HepG2 (cell line): ENCODE measurements at regions not wholly inside any gene's neighbourhood (a gene's known extent, or its start where the extent isn't known, plus 50 kb on each side); places are given as distances from the start of the nearest gene placed in this dataset.

Source experiments
- ATAC-seq: fragments of 200-7000 bp; cut with Tn5 transposase; 3 replicates; pipeline ENCODE4 v1.9.1; 2020; ENCODE audit warnings: mild to moderate bottlenecking, moderate library complexity
- BruUV-seq: library from RNA; stranded (reverse); fragments of 400-500 nt; replicated peaks from 2 replicates; lab custom pipeline; 2021; lab: Mats Ljungman, UMichigan
- CTCF ChIA-PET: fragments of 300-600 bp; formaldehyde crosslinking; extraction: SDS; loops from one replicate; lab custom pipeline; 2021; ENCODE audit warnings: low total read pairs, inconsistent platforms, low intra/inter-chr PET ratio; lab: Yijun Ruan, JAX
- POLR2A ChIA-PET: fragments of 350-600 bp; sonication (Branson Sonifier 250); formaldehyde crosslinking; loops from one replicate; lab custom pipeline; 2020; ENCODE audit warnings: antibody characterized with exemption, inconsistent platforms; lab: Yijun Ruan, JAX
- DNase-seq: peaks from one replicate; pipeline ENCODE4 v3.0.0-alpha.2; 2015; ENCODE audit warnings: low spot score
- FAIRE-seq: peaks from 3 replicates; lab custom pipeline; 2011; peaks lifted over from hg19 to GRCh38; lab: Jason Lieb, UNC
- H2AFZ ChIP-seq: one replicate; pipeline ENCODE4 v1.6.1; 2011; ENCODE audit warnings: low read length, inconsistent platforms
- H3K27ac ChIP-seq: fragments of 300-600 bp; 3 replicates; pipeline ENCODE4 v1.8.0; 2011; ENCODE audit warnings: mixed run types, mild to moderate bottlenecking, mixed read lengths, low read length, inconsistent platforms; ENCODE audit not compliant: insufficient read depth; ENCODE audit errors: extremely low read length
- H3K27me3 ChIP-seq, 2 experiments: fragments of 200-600 bp in 1 of 2; 2 replicates in 1 of 2; 3 replicates in 1 of 2; pipeline versions ENCODE4 v1.6.0 to v1.8.0; 2011; ENCODE audit warnings: low read length in 2 of 2, mild to moderate bottlenecking in 2 of 2, moderate library complexity in 2 of 2, inconsistent platforms in 1 of 2; ENCODE audit not compliant: insufficient read depth in 2 of 2, control insufficient read depth in 1 of 2
- H3K36me3 ChIP-seq, 2 experiments: fragments of 200-600 bp in 1 of 2; replicated peaks in 1 of 2; 2 replicates in 1 of 2; 3 replicates in 1 of 2; pipeline versions ENCODE4 v1.5.1 to v1.8.0; 2011; ENCODE audit warnings: low read length in 2 of 2, inconsistent platforms in 1 of 2; ENCODE audit not compliant: insufficient read depth in 2 of 2, control insufficient read depth in 1 of 2
- H3K4me1 ChIP-seq: 2 replicates; pipeline ENCODE4 v1.5.1; 2012; ENCODE audit warnings: low read length, inconsistent platforms; ENCODE audit not compliant: insufficient read depth
- H3K4me2 ChIP-seq: 2 replicates; pipeline ENCODE4 v1.6.0; 2011; ENCODE audit warnings: low read depth, low read length, inconsistent platforms
- H3K4me3 ChIP-seq, 3 experiments: fragments of 200-600 bp in 1 of 3; sonication (generic), shearing (Covaris generic) in 1 of 3; replicated peaks in 1 of 3; 2 replicates each; pipeline ENCODE4 v1.5.1; 2011 to 2016; ENCODE audit warnings: low read length in 3 of 3, inconsistent platforms in 2 of 3, low read depth in 2 of 3, mild to moderate bottlenecking in 2 of 3, control low read depth in 1 of 3, mixed read lengths in 1 of 3; ENCODE audit not compliant: insufficient read depth in 1 of 3
- H3K79me2 ChIP-seq: one replicate; pipeline ENCODE4 v1.6.1; 2011; ENCODE audit warnings: low read length, inconsistent platforms; ENCODE audit not compliant: insufficient read depth
- H3K9ac ChIP-seq: 2 replicates; pipeline ENCODE4 v1.6.0; 2011; ENCODE audit warnings: mild to moderate bottlenecking, low read depth, low read length, inconsistent platforms; ENCODE audit not compliant: insufficient read depth
- H3K9me3 ChIP-seq: 2 replicates; pipeline ENCODE4 v1.5.1; 2012; ENCODE audit warnings: mild to moderate bottlenecking, low read length
- H4K20me1 ChIP-seq: 2 replicates; pipeline ENCODE4 v1.6.0; 2011; ENCODE audit warnings: inconsistent platforms, mild to moderate bottlenecking, low read length, moderate library complexity; ENCODE audit not compliant: insufficient read depth
- ATF2 ChIP-seq: sonication (generic); formaldehyde crosslinking; IDR thresholded peaks from 2 replicates; pipeline ENCODE4 v1.4.0; 2020; ENCODE audit warnings: missing genetic modification reagents
- CCDC6 ChIP-seq: sonication (generic); formaldehyde crosslinking; IDR thresholded peaks from 2 replicates; pipeline ENCODE4 v1.8.1; 2022; ENCODE audit warnings: mild to moderate bottlenecking, missing genetic modification reagents, moderate library complexity
- DR1 ChIP-seq: sonication (generic); formaldehyde crosslinking; IDR thresholded peaks from 2 replicates; pipeline ENCODE4 v1.8.0; 2021; ENCODE audit warnings: mild to moderate bottlenecking, missing genetic modification reagents, inconsistent platforms
- GATAD1 ChIP-seq: IDR thresholded peaks from 2 replicates; pipeline ENCODE4 v1.6.1; 2016; ENCODE audit warnings: missing genetic modification reagents, missing compliant biosample characterization
- HIC2 ChIP-seq: sonication (generic); formaldehyde crosslinking; IDR thresholded peaks from 2 replicates; pipeline ENCODE4 v1.9.0; 2022; ENCODE audit warnings: low read depth, missing genetic modification reagents
- HOXA9 ChIP-seq: sonication (generic); formaldehyde crosslinking; IDR thresholded peaks from 2 replicates; pipeline ENCODE4 v1.8.1; 2022; ENCODE audit warnings: missing genetic modification reagents, mild to moderate bottlenecking, moderate library complexity, borderline replicate concordance
- JDP2 ChIP-seq: sonication (generic); formaldehyde crosslinking; IDR thresholded peaks from 2 replicates; pipeline ENCODE4 v1.8.1; 2022; ENCODE audit warnings: missing genetic modification reagents, borderline replicate concordance
- KLF6 ChIP-seq: IDR thresholded peaks from 2 replicates; pipeline ENCODE4 v1.8.0; 2016; ENCODE audit warnings: missing biosample characterization, missing genetic modification reagents
- REL ChIP-seq: sonication (generic); formaldehyde crosslinking; conservative IDR thresholded peaks from 2 replicates; pipeline ENCODE4 v1.8.0; 2022; ENCODE audit warnings: mild to moderate bottlenecking, missing genetic modification reagents, moderate library complexity
- RELA ChIP-seq: sonication (generic); formaldehyde crosslinking; IDR thresholded peaks from 2 replicates; pipeline ENCODE4 v1.4.0; 2020; ENCODE audit warnings: missing genetic modification reagents
- SMARCC2 ChIP-seq: fragments of 450-650 bp; IDR thresholded peaks from 2 replicates; pipeline ENCODE4 v1.6.1; 2017; ENCODE audit warnings: antibody characterized with exemption, mild to moderate bottlenecking
- SNRNP70 ChIP-seq: fragments of 200-400 bp; formaldehyde crosslinking; IDR thresholded peaks from 2 replicates; pipeline ENCODE4 v1.6.1; 2017; ENCODE audit warnings: mild to moderate bottlenecking, low read depth, low read length, moderate library complexity
- SPEN ChIP-seq: sonication (generic); formaldehyde crosslinking; IDR thresholded peaks from 2 replicates; pipeline ENCODE4 v1.5.1; 2020; ENCODE audit warnings: low read depth, mild to moderate bottlenecking, missing genetic modification reagents
- ZNF20 ChIP-seq: sonication (generic); formaldehyde crosslinking; IDR thresholded peaks from 2 replicates; pipeline ENCODE4 v1.4.0; 2020; ENCODE audit warnings: mild to moderate bottlenecking, moderate library complexity, missing genetic modification reagents
- ZNF75D ChIP-seq: sonication (generic); formaldehyde crosslinking; IDR thresholded peaks from 2 replicates; pipeline ENCODE4 v1.8.1; 2023; ENCODE audit warnings: missing genetic modification reagents, mild to moderate bottlenecking, borderline replicate concordance
- ZSCAN12 ChIP-seq: sonication (generic); formaldehyde crosslinking; IDR thresholded peaks from 2 replicates; pipeline ENCODE4 v1.9.0; 2021; ENCODE audit warnings: mild to moderate bottlenecking, missing genetic modification reagents
- in situ Hi-C: cut with HindIII; loops from 2 replicates; pipeline ENCODE4 v1.10.0; 2017; ENCODE audit warnings: low pct_unique_long_range_greater_than_20kb; ENCODE audit not compliant: extremely low pct_ligation_motif_present
- intact Hi-C: fragments of 100-400 bp; cut with micrococcal nuclease; formaldehyde crosslinking; loops from one replicate; pipeline ENCODE4 v1.10.0; 2022; ENCODE audit not compliant: unreplicated experiment
- TF ChIP-seq, protein P1 (sequence below): sonication (generic); formaldehyde crosslinking; IDR thresholded peaks from 2 replicates; pipeline ENCODE4 v1.4.0; 2020; ENCODE audit warnings: missing genetic modification reagents

- TF ChIP-seq HIC2 (no peak), CCDC6 (no peak), ZSCAN12 (CRISPR knock-in tag) (no peak)
These were observed 157.0 kb upstream of the TRPC7 start (continued) for GRCh38 chr5:136522217-136522956.

DNA sequence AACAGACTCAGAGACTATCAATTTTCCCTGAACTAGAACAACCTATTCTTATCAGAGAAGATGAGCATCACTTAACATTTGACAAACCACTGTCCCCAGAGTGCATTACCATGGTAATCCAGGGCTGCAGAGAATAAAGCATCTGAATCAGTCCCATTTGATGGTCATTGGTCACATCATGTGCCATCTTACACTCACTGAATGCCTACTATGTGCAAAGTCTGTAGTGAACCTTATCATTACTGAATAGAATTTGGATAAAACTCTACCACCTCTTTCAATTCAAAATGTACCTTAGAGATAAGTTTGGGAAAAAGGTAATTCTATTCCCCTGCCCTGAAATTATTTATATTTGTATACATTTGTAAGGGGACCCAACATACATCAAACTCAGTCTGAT, 156.4 kb upstream of the TRPC7 start:
- DNase-seq (no peak), FAIRE-seq (no peak), ATAC-seq (no peak)
- Histone ChIP-seq H3K4me3 (no peak overlapping the region), H3K27ac (no peak overlapping the region), H4K20me1 (no peaks in the 10 kb centered on the region), H3K9me3 (no peaks in the 10 kb centered on the region), H3K79me2 (no peaks in the 10 kb centered on the region), H3K9ac (no peak overlapping the region), H2AFZ (no peak overlapping the region), H3K4me1 (no peaks in the 10 kb centered on the region), H3K36me3 (no peaks in the 10 kb centered on the region), H3K27me3 (no peaks in the 10 kb centered on the region), H3K4me2 (no peak overlapping the region)
- ChIA-PET CTCF (no interaction called here), POLR2A (no interaction called here)
- no TSS peak for BruUV-seq
- in situ Hi-C loops = no loop called here
- intact Hi-C loops = no loop called here
- TF ChIP-seq KLF6 (CRISPR knock-in tag) (no peak), ZNF75D (CRISPR knock-in tag) (no peak), JDP2 (CRISPR knock-in tag) (no peak), SMARCC2 (no peak), REL (CRISPR knock-in tag) (no peak), SPEN (no peak), SNRNP70 (no peak), GATAD1 (CRISPR knock-in tag) (no peak), RELA (no peak), DR1 (CRISPR knock-in tag) (no peak), ZNF20 (CRISPR knock-in tag) (no peak), HOXA9 (CRISPR knock-in tag) (no peak), ATF2 (CRISPR knock-in tag) (no peak)
- TF ChIP-seq, protein P1, sequence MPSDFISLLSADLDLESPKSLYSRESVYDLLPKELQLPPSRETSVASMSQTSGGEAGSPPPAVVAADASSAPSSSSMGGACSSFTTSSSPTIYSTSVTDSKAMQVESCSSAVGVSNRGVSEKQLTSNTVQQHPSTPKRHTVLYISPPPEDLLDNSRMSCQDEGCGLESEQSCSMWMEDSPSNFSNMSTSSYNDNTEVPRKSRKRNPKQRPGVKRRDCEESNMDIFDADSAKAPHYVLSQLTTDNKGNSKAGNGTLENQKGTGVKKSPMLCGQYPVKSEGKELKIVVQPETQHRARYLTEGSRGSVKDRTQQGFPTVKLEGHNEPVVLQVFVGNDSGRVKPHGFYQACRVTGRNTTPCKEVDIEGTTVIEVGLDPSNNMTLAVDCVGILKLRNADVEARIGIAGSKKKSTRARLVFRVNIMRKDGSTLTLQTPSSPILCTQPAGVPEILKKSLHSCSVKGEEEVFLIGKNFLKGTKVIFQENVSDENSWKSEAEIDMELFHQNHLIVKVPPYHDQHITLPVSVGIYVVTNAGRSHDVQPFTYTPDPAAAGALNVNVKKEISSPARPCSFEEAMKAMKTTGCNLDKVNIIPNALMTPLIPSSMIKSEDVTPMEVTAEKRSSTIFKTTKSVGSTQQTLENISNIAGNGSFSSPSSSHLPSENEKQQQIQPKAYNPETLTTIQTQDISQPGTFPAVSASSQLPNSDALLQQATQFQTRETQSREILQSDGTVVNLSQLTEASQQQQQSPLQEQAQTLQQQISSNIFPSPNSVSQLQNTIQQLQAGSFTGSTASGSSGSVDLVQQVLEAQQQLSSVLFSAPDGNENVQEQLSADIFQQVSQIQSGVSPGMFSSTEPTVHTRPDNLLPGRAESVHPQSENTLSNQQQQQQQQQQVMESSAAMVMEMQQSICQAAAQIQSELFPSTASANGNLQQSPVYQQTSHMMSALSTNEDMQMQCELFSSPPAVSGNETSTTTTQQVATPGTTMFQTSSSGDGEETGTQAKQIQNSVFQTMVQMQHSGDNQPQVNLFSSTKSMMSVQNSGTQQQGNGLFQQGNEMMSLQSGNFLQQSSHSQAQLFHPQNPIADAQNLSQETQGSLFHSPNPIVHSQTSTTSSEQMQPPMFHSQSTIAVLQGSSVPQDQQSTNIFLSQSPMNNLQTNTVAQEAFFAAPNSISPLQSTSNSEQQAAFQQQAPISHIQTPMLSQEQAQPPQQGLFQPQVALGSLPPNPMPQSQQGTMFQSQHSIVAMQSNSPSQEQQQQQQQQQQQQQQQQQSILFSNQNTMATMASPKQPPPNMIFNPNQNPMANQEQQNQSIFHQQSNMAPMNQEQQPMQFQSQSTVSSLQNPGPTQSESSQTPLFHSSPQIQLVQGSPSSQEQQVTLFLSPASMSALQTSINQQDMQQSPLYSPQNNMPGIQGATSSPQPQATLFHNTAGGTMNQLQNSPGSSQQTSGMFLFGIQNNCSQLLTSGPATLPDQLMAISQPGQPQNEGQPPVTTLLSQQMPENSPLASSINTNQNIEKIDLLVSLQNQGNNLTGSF (CRISPR knock-in tag) = no peak
